ENCODE measurements at regions not wholly inside any gene's neighbourhood (a gene's known extent, or its start where the extent isn't known, plus 50 kb on each side); places are given as distances from the start of the nearest gene placed in this dataset.

DNA sequence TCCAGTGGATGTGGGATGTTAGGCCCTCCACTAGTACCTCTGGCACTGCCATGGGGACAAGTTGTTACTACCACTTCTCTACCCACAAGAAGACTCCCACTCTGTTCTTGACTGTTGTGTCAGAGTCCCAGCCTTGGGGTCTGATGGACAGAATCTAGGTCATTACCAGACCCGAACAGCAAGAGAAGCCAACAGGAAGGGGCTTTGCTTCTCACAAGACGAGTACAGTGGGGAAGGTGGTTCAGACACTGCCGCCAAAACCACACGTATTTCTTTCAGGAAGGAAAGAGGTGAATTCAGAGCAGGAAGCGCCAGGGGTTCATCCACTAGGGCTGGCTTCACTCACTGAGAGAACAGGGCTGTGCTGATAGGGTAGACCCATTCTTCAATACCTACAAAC, 161.3 kb upstream of the KIT start:
- no peak for DNase-seq

DNA sequence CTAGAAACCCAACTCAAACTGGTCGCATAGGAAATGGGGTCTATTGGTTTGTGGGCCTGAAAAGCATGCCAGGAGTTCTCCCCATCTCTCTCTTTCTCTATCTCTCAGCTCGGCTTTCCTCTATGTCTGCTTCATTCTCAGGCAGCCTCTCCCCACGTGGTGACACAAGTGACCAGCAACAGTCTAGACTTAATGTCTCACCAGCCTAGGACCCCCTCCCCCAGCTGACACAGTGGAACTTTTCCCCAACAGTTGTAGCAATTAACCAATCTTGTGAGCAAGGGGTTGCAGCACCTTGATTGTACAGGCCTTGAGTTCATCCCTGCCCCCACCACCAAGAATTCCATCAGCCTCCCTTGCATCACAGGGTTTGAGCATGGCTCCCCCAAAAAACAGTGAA, 159.8 kb upstream of the KIT start:
- DNase-seq, result no peak

DNA sequence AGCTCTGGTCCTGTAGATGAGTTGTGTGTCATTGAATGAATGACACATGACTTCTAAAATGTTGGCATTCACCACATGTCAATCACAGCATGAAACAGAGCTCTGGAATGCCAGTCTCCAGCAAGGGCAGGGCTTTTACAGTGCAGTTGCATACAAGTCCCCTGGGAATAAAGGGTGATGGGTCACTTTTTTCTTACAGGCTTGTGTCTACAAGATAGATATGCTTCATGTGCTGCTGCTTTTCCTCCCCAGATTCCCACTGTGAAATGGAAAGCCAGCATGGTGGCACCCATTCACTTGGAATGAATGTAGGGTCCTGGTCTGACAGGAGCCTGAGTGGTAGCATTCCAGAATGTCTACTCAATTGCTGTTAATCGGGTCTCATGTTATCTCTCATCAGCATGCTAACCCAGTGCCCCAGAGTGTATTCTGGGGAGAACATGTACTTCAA, 159.1 kb upstream of the KIT start:
- DNase-seq, result no peak

DNA sequence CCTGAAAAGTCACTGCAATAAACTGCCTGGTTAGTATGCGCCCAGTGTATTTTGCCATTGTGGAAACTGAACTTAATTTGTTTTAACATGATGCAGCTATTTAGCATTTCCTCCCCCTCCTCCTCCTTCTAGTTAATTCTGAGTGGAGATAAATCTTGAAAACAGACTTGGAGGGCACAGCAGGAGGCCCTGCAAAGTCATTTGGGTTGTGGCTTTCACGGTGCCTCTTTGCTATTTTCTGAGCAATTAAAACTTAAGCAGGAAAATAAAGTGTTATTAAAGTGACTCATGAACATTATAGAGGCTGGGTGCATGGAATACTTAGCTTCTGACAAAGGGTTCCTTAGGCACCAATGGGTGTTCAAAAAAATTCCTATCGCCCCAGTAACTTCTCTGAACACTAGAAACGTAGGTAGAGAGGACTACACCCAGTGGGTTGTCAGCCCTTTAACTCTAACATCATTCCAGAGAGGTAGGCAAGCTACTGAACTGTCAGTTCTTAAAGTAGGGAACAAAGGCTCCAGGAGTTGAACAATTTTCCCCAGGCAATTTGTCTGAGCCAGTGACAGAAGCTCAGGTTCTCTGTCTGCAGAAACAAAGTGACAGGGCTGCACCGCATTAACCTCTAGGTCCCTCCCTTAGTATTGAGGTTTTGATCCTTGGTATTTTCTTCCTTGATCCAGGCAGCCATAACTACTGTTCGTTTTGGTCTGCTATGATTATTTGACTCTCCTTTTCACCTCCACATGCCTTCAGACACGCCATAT, 158.3 kb upstream of the KIT start:
- no peak for DNase-seq

DNA sequence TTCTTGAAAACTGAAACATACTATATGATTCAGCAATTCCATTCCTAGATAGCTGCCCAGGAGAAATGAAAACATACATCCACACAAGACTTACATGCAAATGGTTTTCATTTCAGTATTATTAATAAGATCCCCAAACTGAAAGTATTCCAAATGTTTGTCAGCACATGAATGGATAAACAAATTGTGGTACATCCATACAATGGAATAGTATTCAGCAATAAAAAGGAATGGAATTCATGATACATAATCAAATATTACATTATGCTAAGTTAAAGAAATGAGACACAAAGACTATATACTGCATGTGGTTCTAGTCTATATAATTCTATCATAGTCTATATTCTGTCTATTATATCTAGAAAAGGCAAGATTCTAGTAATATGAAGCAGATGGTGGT, 152.4 kb upstream of the KIT start:
- no peak for DNase-seq

DNA sequence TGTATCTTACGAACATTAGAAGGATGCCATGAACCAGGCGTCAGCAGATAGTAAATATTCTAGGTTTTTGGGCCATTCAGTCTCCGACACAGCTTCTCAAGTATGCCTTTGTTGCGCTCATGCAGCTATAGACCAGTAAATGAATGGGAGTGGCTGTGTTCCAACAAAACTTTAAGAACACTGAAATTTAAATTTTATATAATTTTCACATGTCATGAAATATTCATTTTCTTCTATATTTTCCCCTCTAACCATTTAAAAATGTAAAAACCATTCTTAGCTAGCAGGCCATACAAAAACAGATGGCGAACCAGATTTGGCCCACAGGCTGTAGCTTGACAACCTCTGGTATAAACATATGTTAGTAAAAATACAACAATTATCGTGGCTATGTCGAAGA, 151.8 kb upstream of the KIT start:
- no peak for DNase-seq

DNA sequence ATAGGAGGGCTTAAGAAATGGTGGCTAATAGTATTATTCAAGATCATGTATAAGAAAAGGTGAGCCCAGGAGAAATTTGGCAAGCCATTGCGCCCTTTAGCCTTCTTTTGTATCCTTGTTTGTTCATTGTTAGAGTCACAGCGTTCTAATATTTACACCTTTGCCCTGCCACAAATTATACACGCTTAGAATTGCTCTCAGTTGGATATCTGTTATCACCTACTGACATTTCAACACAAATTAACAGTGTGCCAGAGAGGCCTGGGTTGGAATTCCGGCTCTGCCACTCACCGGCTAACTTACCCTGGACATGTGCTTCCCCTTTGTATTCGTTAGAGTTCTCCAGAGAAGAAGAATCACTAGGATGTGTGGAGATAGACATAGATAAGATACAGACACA, 148.7 kb upstream of the KIT start:
- no peak for DNase-seq

DNA sequence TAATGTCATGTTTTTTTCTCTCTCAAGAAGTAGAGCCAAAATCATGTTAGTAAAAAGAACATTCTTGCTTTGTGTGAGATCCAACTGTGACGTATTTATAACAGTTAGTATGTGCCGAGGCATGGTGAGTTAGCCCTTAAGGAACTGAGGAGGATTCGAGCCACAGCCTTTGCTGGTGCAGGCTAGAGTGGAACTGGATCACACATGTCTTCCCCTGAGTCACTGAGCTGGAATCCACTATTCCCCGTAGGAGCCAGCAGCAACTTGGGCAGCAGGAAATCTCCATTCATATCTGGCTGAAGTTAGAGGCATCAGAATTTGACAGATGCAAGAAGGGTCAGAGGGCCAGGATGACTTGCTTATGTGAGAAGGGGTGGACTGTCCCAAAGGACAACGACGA, 144.6 kb upstream of the KIT start:
- no peak for DNase-seq

DNA sequence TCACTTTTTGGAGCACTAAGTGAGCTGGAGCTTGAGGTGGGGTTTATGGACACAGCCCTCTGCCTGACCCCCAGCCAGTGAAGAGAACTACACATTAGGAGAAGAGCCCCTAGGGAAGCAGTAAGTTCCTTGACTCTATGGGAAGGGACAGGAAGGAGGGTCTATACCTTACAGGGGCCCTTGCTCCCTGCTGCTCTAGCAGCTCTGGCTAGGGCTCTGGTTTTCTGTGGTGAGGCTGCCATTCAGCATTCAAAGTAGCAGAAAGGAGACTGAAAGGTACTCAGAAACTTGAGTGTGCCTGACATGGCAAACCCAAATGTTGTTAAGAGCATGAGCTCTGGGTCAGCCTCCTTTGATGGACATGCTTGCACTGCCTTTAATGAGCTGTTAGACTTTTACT, 144.0 kb upstream of the KIT start:
- no peak for DNase-seq

DNA sequence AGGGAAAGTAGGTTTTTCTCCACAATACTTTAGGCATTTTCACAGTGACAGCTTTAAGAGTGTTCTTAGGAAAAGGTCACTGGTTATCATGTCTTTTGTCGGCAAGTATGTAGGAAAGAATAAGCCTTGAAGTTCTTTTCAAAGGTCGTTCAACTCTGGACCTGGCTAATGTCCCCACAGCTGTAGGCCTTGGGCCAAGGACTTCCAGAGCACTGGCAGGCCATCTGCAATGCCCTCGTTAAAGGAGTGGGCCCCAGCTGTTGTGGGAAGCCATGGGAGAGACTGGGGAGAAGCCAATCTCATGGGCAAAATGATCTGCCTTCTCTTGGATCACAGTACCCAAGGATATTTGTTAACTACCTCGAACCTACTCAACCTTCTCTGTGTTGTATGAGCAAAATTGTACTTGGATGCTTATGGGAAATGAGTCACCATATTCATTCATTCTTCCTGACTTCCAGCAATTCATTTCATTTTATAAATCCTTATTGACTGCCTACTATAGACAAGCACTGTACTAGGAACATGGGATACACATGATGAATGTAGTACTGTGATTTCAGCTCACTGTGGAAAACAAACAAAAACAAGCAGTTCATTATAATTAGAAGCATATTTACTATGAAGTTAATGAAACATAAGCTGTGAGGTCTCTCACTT, 141.1 kb upstream of the KIT start:
- DNase-seq, result no peak

DNA sequence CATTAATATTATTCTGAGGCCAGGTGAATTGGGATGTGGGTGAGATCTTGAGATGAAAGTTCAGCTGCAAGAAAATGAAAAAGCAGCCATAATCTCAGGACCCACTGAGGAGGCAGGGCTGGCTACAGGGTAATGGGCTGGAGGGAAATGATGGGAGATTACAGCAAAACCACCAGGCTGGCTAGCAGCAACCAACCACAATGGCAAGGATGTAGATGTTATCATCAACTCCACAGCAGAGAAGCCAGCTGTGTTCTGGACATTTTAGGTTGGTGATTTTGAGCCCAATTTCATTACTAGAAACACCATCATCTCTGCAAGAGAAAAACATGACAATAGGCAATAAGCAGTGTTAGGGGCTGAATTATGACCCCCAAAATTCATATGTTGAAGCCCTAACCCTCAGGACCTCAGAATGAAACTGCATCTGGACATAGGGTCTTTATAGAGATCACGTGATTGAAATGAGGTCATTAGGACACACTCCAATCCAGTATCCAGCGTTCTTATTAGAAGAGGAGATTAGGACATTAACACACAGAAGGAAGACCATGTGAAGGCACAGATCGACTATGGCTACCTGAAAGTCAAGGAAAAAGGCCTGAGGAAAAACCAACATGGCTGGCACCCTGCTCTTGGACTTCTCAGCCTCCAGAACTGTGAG, 139.8 kb upstream of the KIT start:
- DNase-seq, result no peak

DNA sequence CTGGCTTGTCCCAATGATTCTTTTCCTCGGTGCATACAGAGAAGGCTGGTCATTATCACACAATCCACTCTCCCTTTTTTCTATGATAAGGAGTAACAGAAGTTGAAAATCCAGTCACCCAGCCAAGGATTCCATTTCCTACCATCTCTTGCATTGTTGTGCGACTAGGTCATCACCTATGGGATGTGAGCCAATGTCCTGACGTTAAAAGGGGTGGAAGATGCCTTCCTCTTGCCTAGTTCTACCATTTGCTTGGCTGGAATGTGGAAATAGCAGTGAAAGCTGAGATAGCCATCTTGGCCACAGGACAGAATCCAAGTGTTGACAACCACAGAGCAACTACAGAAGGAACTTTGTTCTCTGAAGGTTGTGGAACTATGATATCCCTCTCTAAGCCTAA, 132.2 kb upstream of the KIT start:
- no peak for DNase-seq

DNA sequence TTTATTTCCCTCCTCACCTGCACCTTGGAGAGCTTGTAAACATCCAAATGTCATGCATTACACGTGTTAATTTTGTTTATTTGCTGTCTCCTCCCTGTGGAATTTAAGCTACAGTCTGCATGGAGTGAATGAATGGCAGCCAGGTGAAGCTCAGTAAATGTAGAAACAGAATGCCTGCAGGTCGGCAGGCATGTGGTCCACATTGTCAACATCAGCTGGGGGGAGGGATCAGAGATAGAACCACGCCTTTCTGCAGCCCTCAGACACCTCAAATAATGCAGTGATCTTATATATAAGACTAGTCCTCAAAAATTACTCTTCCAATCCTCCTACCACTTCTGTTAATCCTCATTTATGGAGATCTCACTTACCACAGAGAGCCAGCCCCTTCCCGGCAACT, 131.2 kb upstream of the KIT start:
- DNase-seq, result no peak

DNA sequence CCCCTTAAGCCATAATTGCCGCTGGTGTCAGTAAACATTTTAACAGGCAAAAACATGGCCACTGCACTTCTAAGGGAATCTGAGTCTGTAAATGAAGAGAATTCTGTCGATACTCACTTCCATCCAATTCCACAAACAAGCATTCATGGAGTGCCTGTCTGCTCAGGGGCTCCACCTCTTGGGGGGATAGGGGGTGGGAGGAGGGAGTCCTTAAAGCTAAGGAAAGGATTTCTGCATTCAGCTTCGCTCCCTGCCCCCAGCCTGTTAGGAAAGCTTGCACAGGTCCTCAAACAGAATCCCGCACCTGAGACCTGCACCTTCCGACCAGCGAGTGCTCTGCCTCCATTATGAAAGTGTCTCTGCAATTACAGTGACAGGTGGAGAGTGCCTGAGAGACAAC, 130.2 kb upstream of the KIT start:
- DNase-seq, result no peak

DNA sequence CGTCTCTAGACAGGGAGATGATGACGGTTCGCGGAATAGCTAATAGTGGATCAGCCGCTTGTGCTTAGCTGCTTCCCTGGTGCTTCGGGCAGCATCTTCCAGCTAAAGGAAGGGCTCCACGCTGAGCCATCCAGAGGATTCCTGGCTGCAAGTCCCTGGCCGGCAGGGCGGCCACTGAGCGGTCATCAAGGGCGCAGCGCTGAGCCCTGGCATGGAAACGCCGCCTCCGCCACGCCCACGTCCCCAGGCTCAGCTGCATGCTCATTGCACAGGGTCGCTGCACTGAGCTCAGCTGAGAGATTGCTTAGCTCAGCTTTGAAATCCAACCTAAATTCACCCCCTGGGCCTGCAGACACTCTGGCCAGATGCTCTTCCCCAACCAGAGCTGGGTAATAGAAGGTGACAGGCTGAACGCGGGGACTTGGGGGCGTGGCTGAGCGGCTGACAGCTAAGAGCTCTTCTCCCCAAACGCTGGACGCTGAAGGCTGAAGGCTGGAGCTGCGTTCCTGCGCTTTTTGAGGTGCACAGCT, 118.2 kb upstream of the KIT start:
- no peak for DNase-seq

DNA sequence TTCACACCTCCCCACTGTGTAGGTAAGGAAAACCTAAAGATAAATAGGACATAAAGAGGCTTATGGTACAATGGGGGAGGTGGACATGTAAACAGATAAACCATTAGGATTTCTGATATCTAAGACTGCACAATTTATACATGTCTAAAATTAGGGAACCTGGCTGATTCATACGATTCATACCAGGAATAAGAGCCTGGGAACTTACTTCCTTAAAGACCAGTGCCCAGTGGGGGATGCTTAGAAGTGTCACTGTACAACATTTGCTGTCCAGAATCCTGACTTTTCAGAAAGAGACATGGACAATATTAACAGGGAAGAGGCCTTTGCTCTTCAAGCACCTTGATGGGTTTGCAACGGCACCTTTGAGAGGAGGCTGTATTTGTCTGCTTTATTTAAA, 116.8 kb upstream of the KIT start:
- no peak for DNase-seq

DNA sequence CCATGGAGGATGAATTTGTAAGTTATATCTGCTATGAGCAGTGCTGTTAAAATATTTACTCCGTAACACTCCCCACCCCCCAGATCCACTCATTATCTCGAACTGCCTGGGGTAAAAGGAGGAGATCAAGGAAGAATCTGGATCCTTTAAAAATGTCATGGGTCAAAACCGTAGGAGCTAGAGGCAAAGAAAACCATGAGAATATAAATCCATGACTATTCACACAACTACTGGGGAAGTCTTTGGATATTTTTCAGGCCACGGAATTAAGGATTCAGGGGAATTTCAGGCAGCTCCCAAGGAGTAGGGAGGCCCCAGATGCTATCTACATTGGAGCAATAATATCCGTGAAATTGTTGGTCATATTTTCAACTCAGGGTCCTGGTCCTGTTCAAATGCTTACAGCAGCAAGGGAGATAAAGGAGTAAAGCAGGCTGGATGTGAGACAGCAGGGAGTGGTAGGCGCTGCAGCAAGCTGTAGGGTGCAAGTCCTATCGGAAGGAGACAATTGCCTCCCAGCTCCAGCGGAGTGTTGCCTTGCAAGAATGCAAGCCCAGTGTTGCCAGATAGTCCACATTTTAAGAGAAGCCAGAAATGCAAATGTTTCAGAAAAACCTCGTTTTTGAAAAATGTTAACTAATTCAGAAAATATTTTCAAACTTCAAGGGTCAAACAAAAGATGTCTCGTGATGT, 116.2 kb upstream of the KIT start:
- DNase-seq, result no peak

DNA sequence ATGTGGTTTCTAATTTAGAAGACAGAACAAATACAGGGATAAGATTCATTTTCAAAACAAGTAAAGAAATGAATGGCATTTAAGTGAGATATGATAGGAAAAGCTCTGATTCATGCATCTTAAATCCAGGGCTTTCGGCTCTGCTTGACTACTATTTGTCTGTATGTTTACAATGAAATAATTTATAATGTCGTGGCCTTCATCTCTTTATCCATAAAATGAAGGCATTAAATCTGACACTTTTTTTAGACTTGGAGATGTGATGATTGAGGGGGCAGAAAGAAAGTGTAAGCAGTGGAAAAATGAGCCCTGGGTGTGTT, 115.7 kb upstream of the KIT start:
- DNase-seq, result no peak

DNA sequence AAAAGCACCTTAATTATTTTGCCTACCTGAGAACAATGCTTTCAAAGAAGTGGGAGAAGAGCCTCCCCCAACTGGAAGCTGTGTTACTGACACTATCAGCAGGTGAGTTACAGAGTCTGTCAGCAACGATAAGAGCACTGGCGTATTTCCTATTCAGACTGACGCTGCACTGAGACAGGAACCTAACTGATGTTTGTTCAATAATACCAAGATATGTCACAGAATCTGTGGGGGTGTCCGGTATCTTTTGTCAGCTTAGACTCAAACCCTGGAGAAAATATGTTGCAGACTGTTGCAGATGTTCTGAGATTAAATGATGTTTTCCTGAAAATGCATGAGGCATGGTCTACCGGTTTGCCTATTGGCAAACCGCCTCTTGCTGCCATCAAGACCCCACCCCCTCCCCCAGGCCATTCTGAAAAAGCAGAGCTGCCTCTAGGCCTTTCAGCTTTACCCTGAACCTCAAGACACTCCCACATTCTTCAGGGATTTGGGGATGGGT, 115.2 kb upstream of the KIT start:
- no peak for DNase-seq

DNA sequence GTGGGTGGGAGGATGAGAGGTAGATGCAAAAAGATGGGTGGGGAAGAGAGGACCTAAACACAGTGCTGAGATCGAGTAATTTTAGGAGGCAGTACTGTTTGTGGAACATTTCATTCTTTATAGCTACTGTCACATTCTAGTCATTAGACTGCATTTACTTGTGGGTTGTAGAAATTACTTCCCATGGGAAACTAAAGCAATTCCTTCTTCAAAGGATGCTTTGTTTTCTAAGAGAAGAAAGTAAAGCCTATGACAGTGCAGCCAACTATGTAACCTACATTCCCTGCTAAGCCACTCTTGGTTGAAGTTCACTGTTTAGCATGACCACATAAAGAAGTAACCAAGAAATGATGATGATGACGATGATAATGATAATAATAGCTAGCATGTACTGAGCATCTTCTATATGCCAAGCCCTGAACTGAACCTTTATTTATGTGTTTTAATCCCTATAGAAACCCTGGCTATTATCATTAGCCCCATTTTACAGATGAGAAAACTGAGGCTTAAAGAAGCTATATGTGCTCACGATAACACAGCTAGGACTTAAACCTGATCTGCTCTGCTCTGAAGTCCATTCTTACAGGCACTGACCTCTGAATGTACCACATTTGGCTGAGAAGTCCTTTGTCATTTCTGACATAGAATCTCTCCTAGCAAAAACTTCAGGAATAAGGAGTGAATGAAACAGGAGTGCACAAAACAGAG, 114.5 kb upstream of the KIT start:
- DNase-seq, result no peak

DNA sequence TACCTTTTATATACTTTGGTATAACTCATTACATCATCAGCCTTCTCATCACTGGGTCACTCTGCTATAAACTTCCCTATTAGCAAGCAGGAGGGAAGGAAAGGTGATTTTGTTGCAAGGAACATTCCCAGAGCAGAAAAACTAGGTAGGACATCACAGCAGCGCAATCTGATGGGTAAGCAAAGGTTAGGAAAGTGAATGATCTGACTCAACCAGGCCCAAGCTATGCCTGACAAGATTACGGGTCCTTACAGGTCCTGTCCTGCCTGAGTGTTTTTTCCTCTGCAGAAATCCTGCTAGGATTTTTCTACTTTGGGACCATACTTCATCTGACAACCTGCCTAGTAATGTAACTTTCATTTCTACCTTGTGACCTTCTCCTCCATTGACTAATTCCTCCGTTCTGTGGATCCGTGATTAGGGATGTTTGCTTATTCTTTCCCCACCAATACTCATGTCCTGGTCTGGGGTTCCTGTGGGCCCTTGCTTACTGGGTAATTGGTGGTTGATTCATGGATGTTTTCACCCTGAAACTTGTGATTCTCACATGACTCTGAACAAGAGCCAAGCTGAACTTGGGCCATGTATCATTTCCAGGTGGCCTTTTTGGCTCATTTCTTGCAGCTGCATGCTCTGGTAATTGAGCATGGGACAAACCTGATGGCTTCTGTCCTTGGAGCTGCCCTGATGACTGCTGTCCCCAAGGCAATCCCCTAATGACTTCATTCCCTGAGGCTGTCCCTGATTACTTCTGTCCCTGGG, 111.9 kb upstream of the KIT start:
- DNase-seq, result no peak
